ENCODE measurements at regions not wholly inside any gene's neighbourhood (a gene's known extent, or its start where the extent isn't known, plus 50 kb on each side); places are given as distances from the start of the nearest gene placed in this dataset.
"Not testable (repeated sequence)": the region's sequence is repeated elsewhere in the genome, so short reads cannot be mapped to it uniquely, and the experiment has no call there.

DNA sequence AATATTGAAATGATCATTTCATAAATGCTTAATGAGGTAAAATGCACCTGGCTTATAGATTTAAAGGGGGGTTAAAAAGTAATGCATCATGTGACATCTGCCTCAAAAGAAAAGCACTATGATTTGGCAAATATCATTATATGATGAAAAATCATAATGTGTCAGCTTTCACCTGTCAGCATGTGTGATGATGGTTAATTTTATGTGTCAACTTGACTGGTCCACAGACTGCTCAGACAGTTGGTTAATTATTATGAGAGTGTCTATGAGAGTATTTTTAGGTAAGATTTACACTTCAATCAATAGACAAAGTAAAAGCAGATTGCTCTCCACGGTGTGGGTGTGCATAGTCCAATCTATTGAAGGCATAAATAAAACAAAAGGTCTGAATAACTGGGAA lies 1986.7 kb downstream of the PCDH7 start:
- Histone ChIP-seq H3K27ac (ENCODE audit: insufficient read length, low read depth, low read length) (no peak overlapping the region), H3K79me1 (ENCODE audit: insufficient read depth, low read depth, low read length, poor library complexity, severe bottlenecking) (no peaks in the 10 kb centered on the region), H4K20me1 (ENCODE audit: control insufficient read depth, insufficient read depth, insufficient read length) (no peaks in the 10 kb centered on the region), H4K5ac (ENCODE audit: insufficient read length, low read depth, low read length) (no peak overlapping the region), H2BK15ac (ENCODE audit: low read depth, low read length) (no peak overlapping the region), H4K8ac (replicated peaks; ENCODE audit: insufficient read length, low read depth, low read length) (no peak overlapping the region), H3K14ac (ENCODE audit: insufficient read depth, low read length) (no peak overlapping the region), H2BK12ac (ENCODE audit: insufficient read length, low read depth, low read length) (no peak overlapping the region), H3K79me2 (ENCODE audit: insufficient read depth, low read length) (no peaks in the 10 kb centered on the region), H3K18ac (ENCODE audit: insufficient read length, low read depth, low read length) (no peak overlapping the region), H2AFZ (ENCODE audit: low read length) (no peak overlapping the region), H3K9me3 (ENCODE audit: control insufficient read depth, low read depth, low read length) (no peaks in the 10 kb centered on the region), H2BK20ac (ENCODE audit: low read depth, low read length, poor library complexity, severe bottlenecking) (no peak overlapping the region), H3K4ac (ENCODE audit: low read depth, low read length) (no peak overlapping the region), H3K4me1 (ENCODE audit: insufficient read depth, low read length) (no peaks in the 10 kb centered on the region), H3T11ph (ENCODE audit: low read length) (no peak overlapping the region), H4K91ac (ENCODE audit: insufficient read length, low read depth, low read length) (no peak overlapping the region), H3K23me2 (ENCODE audit: insufficient read length, low read depth, low read length, poor library complexity, severe bottlenecking) (no peaks in the 10 kb centered on the region), H2BK5ac (ENCODE audit: insufficient read length, low read length) (no peak overlapping the region), H2BK120ac (ENCODE audit: low read depth, low read length, poor library complexity, severe bottlenecking) (no peak overlapping the region), H3K4me2 (ENCODE audit: insufficient read depth, insufficient read length, low read length) (no peak overlapping the region), H3K56ac (ENCODE audit: insufficient read length, low read depth, low read length) (no peak overlapping the region), H3K23ac (ENCODE audit: insufficient read length, low read depth, low read length) (no peak overlapping the region), H3K27me3 (ENCODE audit: insufficient read depth, low read length) (no peaks in the 10 kb centered on the region), H2AK5ac (ENCODE audit: insufficient read length, low read length) (no peak overlapping the region), H3K9ac (ENCODE audit: extremely low read depth, insufficient read length, low read length) (no peak overlapping the region)
- no peaks in the 10 kb centered on the region for H3K4me1 Mint-ChIP-seq
- WGBS (ENCODE audit: extremely low coverage, insufficient read length, low lambda C conversion rate) = no CpG with 5 or more reads among the region's 1 CpG
- peaks cover 6% of the 10 kb centered on the region in 2 experiments; a peak in 4 of 5 replicates for H3K9me3 Mint-ChIP-seq
- DNase-seq = no peak
- no peaks in the 10 kb centered on the region for H3K27me3 Mint-ChIP-seq (ENCODE audit: low read depth)
- peaks cover 0 to 1% (median 0%) of the 10 kb centered on the region in 3 experiments; a peak in 1 of 7 replicates for H3K36me3 Mint-ChIP-seq (ENCODE audit: insufficient read depth in 1 of 3, low read depth in 3 of 3)
- H3K27ac Mint-ChIP-seq = no peak overlapping the region
- TF ChIP-seq, protein P1, sequence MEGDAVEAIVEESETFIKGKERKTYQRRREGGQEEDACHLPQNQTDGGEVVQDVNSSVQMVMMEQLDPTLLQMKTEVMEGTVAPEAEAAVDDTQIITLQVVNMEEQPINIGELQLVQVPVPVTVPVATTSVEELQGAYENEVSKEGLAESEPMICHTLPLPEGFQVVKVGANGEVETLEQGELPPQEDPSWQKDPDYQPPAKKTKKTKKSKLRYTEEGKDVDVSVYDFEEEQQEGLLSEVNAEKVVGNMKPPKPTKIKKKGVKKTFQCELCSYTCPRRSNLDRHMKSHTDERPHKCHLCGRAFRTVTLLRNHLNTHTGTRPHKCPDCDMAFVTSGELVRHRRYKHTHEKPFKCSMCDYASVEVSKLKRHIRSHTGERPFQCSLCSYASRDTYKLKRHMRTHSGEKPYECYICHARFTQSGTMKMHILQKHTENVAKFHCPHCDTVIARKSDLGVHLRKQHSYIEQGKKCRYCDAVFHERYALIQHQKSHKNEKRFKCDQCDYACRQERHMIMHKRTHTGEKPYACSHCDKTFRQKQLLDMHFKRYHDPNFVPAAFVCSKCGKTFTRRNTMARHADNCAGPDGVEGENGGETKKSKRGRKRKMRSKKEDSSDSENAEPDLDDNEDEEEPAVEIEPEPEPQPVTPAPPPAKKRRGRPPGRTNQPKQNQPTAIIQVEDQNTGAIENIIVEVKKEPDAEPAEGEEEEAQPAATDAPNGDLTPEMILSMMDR (conservative IDR thresholded peaks at IDR 0.05) = no peak
- no peak overlapping the region for H3K4me3 Mint-ChIP-seq

DNA sequence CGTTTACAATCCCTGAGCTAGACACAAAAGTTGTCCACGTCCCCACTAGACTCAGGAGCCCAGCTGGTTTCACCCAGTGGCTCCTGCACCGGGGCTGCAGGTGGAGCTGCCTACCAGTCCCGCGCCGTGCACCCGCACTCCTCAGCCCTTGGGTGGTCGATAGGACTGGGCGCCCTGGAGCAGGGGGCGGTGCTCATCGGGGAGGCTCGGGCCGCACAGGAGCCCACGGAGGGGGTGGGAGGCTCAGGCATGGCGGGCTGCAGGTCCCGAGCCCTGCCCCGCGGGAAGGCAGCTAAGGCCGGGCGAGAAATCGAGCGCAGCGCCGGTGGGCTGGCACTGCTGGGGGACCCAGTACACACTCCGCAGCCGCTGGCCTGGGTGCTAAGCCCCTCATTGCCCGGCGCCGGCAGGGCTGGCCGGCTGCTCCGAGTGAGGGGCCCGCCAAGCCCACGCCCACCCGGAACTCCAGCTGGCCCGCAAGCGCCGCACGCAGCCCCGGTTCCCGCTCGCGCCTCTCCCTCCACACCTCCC lies 1996.0 kb downstream of the PCDH7 start:
- not testable (repeated sequence) for H3T11ph ChIP-seq (ENCODE audit: low read length); H3K9me3 Mint-ChIP-seq; H3K79me1 ChIP-seq (ENCODE audit: insufficient read depth, low read depth, low read length, poor library complexity, severe bottlenecking); H3K9me3 ChIP-seq (ENCODE audit: control insufficient read depth, low read depth, low read length); H3K4me1 ChIP-seq (ENCODE audit: insufficient read depth, low read length); H3K23me2 ChIP-seq (ENCODE audit: insufficient read length, low read depth, low read length, poor library complexity, severe bottlenecking); H2BK120ac ChIP-seq (ENCODE audit: low read depth, low read length, poor library complexity, severe bottlenecking); H2BK5ac ChIP-seq (ENCODE audit: insufficient read length, low read length); H2AFZ ChIP-seq (ENCODE audit: low read length); H3K18ac ChIP-seq (ENCODE audit: insufficient read length, low read depth, low read length); H3K4ac ChIP-seq (ENCODE audit: low read depth, low read length); H2AK5ac ChIP-seq (ENCODE audit: insufficient read length, low read length); H3K27me3 Mint-ChIP-seq (ENCODE audit: low read depth); H3K4me3 Mint-ChIP-seq; H3K56ac ChIP-seq (ENCODE audit: insufficient read length, low read depth, low read length); H3K27ac Mint-ChIP-seq; H3K79me2 ChIP-seq (ENCODE audit: insufficient read depth, low read length); H3K4me1 Mint-ChIP-seq; H3K9ac ChIP-seq (ENCODE audit: extremely low read depth, insufficient read length, low read length); H3K4me2 ChIP-seq (ENCODE audit: insufficient read depth, insufficient read length, low read length); H4K5ac ChIP-seq (ENCODE audit: insufficient read length, low read depth, low read length); H2BK12ac ChIP-seq (ENCODE audit: insufficient read length, low read depth, low read length); H4K20me1 ChIP-seq (ENCODE audit: control insufficient read depth, insufficient read depth, insufficient read length); H4K91ac ChIP-seq (ENCODE audit: insufficient read length, low read depth, low read length); H3K36me3 Mint-ChIP-seq (ENCODE audit: insufficient read depth in 1 of 3, low read depth in 3 of 3); H4K8ac ChIP-seq (replicated peaks; ENCODE audit: insufficient read length, low read depth, low read length); H3K27ac ChIP-seq (ENCODE audit: insufficient read length, low read depth, low read length); H2BK15ac ChIP-seq (ENCODE audit: low read depth, low read length); H3K14ac ChIP-seq (ENCODE audit: insufficient read depth, low read length); H2BK20ac ChIP-seq (ENCODE audit: low read depth, low read length, poor library complexity, severe bottlenecking); H3K27me3 ChIP-seq (ENCODE audit: insufficient read depth, low read length); DNase-seq; H3K23ac ChIP-seq (ENCODE audit: insufficient read length, low read depth, low read length)
- no CpG with 5 or more reads among the region's 42 CpGs for WGBS (ENCODE audit: extremely low coverage, insufficient read length, low lambda C conversion rate)

Data from H9 (cell line).